Activated CD8-positive, alpha-beta memory T cell treated with anti-CD3 and anti-CD28 coated beads, Interleukin-2, amount 50 U/mL, for 1 hour (primary cell): ENCODE measurements at regions not wholly inside any gene's neighbourhood (a gene's known extent, or its start where the extent isn't known, plus 50 kb on each side); places are given as distances from the start of the nearest gene placed in this dataset.

Source experiments
- DNase-seq: peaks from one replicate; pipeline ENCODE4 v3.0.0-alpha.2; 2020; ENCODE audit errors: extremely low read depth

GRCh38 chr13:105607426-105607825, 928.0 kb downstream of the EFNB2 start:
- no peak for DNase-seq

- DNase-seq, result no peak
Measured at GRCh38 chr13:105607016-105607415, 928.4 kb downstream of the EFNB2 start.

GRCh38 chr13:105602956-105603670, 932.3 kb downstream of the EFNB2 start:
- DNase-seq, result no peak

GRCh38 chr13:105599477-105600037, 935.9 kb downstream of the EFNB2 start:
- DNase-seq, result no peak

GRCh38 chr13:105598529-105598928, 936.9 kb downstream of the EFNB2 start:
- no peak for DNase-seq

- no peak for DNase-seq
Measured at GRCh38 chr13:105597573-105597972, 937.9 kb downstream of the EFNB2 start.

- DNase-seq, result no peak
Measured at GRCh38 chr13:105595471-105595870, 940.0 kb downstream of the EFNB2 start.

GRCh38 chr13:105591277-105591676, 944.2 kb downstream of the EFNB2 start:
- DNase-seq, result no peak

GRCh38 chr13:105587786-105588185, 947.7 kb downstream of the EFNB2 start:
- DNase-seq, result no peak

GRCh38 chr13:105579821-105580710, 955.4 kb downstream of the EFNB2 start:
- no peak for DNase-seq

GRCh38 chr13:105573136-105573535, 962.3 kb downstream of the EFNB2 start:
- no peak for DNase-seq

- no peak for DNase-seq
Measured at GRCh38 chr13:105572401-105572800, 963.1 kb downstream of the EFNB2 start.

GRCh38 chr13:105569816-105570215, 965.6 kb downstream of the EFNB2 start:
- DNase-seq, result no peak

GRCh38 chr13:105567951-105568525, 967.4 kb downstream of the EFNB2 start:
- DNase-seq, result no peak

- DNase-seq, result no peak
Measured at GRCh38 chr13:105565136-105565727, 970.2 kb downstream of the EFNB2 start.

- DNase-seq, result no peak
Measured at GRCh38 chr13:105552078-105552477, 983.4 kb downstream of the EFNB2 start.

- no peak for DNase-seq
Measured at GRCh38 chr13:105547851-105548250, 987.6 kb downstream of the EFNB2 start.

GRCh38 chr13:105545811-105546210, 989.7 kb downstream of the EFNB2 start:
- no peak for DNase-seq

GRCh38 chr13:105543742-105544141, 991.7 kb downstream of the EFNB2 start:
- no peak for DNase-seq

GRCh38 chr13:105541565-105541964, 993.9 kb downstream of the EFNB2 start:
- no peak for DNase-seq

GRCh38 chr13:105538346-105538745, 997.1 kb downstream of the EFNB2 start:
- no peak for DNase-seq

GRCh38 chr13:105537113-105537512, 998.3 kb downstream of the EFNB2 start:
- no peak for DNase-seq
